Epidermal melanocyte (primary cell): ENCODE measurements at regions not wholly inside any gene's neighbourhood (a gene's known extent, or its start where the extent isn't known, plus 50 kb on each side); places are given as distances from the start of the nearest gene placed in this dataset.

Experiments used
- DNase-seq: peaks from one replicate; pipeline ENCODE4 v3.0.0; 2011; ENCODE audit warnings: low spot score; ENCODE audit not compliant: insufficient read length

DNA sequence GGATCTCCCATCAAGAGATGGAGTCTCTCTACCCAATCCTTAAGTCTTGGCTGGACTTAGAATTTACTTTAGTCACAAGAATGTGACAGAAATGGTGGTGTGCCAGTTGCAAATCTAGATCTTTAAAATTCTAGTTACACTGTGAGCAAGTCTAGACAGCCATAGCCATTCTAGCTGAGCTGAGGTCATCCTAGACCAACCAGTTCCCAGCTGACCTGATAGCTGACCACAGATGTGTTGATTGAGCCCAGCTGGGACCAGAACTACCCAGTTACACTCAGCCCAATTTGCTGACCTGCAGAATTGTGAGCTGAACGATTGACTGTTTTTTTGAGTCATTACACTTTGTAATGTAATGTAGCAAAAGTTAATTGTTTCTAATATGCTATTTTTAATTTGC, 251.8 kb downstream of the ADGRL2 start:
- DNase-seq: no peak

DNA sequence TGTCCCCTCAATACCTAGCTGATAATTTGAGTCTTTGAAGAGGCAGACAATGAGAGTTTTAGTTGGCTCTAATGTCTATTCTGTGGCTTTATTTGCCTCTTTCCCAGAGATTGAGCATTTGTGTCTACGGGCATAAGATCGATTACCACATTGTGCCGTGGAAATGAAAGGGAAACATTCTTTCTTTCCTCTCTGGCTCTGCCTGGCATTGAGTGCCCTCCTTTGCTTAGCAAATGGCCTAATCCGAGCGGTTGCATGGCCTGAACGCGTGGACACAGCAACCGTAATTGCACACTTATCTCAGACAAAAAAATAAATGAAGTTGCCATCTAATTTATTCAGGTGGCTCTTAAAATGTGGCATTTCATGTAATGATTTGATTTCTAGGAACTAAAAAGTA, 247.9 kb downstream of the ADGRL2 start:
- DNase-seq: no peak

DNA sequence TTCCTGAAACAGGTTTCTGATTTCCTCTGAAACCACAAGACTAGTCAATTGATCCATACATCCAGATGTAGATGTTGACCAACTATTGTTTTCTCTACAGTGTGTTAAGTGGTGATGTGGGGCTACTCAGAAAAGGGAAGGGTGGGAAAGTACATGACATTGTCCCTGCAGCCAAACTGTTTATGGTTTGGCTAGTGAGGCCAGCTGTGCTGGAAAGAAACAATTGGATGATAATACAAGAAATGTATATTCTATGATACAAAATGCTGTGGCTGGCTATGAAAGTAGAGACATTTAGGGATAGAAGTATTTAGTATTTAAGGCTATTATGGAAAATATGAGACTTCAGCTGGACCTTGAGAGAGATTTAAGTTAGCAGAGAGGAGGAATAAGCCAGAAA, 244.5 kb downstream of the ADGRL2 start:
- DNase-seq: no peak

DNA sequence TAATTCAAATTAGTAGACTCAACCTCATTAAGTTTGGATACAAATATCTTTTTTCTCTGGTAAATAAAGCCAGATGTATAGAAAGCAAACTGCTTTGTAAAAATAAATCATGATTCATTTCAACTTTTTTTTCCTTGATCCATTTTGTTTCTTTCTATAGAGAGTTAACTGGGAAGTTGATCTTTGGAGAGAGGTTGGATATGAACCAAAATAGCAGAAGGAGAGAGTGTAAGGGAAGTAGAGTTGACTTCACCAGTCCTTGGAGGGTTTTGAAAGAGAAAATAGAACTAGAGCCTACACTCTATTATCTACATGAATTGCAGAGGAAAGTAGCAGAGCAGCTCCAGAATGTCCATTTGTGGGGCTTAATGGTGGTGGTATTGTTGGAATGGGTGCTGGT, 243.8 kb downstream of the ADGRL2 start:
- DNase-seq: no peak

DNA sequence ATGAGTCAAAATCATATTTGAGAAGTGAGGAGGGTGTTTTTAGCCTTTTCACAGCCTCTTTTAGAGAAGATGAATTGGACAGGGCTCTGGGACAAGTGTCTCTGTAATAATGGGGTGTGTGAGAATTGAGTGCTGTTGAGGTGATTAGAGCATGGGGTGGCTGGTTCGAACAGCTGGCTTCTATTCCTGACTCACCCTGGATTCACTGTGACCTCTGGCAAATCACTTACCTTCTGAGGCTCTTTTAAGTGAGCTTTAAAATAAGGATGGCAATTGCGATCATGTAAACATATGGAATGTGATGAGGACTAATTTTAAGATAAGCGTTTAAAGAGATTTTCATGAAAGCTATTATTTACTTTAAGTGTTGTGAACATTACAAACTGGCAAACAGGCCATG, 243.4 kb downstream of the ADGRL2 start:
- no peak for DNase-seq

DNA sequence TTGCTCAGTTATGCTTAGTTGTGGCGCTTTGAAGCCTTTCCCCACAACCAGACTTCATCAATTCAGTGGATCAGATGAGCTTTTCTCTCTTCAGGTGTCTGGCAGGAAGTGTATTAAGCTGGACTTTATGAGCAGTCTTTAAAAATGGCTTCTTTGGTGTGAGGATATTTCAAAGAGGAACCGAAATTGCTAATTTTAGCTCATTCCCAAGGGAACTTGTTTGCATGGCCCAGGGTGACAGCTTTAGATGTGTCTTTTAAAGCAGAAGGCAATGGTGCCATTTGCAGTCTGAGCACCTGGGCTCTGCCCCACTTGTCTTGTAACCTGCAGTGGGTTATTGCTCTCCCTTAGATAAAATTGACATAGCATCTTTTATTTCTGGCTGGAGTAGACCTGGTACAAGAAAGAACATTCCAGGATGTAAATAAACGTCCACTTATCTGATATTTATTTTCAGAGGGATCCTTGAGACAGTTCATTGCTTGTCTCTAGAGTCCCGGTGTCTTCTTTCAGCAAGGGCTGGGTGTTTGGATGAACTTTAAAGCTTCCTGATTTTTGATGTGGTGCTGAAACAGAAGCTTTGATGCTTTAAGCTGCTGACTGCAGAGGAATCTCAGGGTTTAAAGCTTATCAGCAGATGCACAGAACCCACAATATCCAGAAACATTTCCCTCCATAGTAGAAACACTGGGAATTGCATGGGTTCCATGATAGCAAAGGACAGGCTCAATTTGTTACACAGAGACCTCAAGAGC, 241.7 kb downstream of the ADGRL2 start:
- no peak for DNase-seq
